ENCODE measurements at regions not wholly inside any gene's neighbourhood (a gene's known extent, or its start where the extent isn't known, plus 50 kb on each side); places are given as distances from the start of the nearest gene placed in this dataset.

- DNase-seq: peak; percentile 13
These were observed 82.1 kb upstream of the SSTR1 start for GRCh38 chr14:38125481-38126037.

GRCh38 chr14:38127356-38127755 is 80.3 kb upstream of the SSTR1 start:
- no peak for DNase-seq

- DNase-seq: no peak
These were observed 79.9 kb upstream of the SSTR1 start for GRCh38 chr14:38127784-38128183.

GRCh38 chr14:38128640-38129039 is 79.1 kb upstream of the SSTR1 start:
- DNase-seq: no peak

GRCh38 chr14:38129192-38129591 is 78.5 kb upstream of the SSTR1 start:
- no peak for DNase-seq

GRCh38 chr14:38129705-38130104 is 78.0 kb upstream of the SSTR1 start:
- no peak for DNase-seq

- DNase-seq: no peak
These were observed 73.2 kb upstream of the SSTR1 start for GRCh38 chr14:38134416-38135030.

GRCh38 chr14:38135106-38135867 is 72.4 kb upstream of the SSTR1 start:
- no peak for DNase-seq

GRCh38 chr14:38137005-38137404 is 70.7 kb upstream of the SSTR1 start:
- DNase-seq: no peak

GRCh38 chr14:38138473-38139138 is 69.1 kb upstream of the SSTR1 start:
- no peak for DNase-seq

- DNase-seq: no peak
These were observed 67.8 kb upstream of the SSTR1 start for GRCh38 chr14:38139926-38140325.

- DNase-seq: no peak
These were observed 64.5 kb upstream of the SSTR1 start for GRCh38 chr14:38143170-38143569.

- no peak for DNase-seq
These were observed 63.8 kb upstream of the SSTR1 start for GRCh38 chr14:38143659-38144505.

GRCh38 chr14:38145142-38145541 is 62.6 kb upstream of the SSTR1 start:
- no peak for DNase-seq

GRCh38 chr14:38150075-38150474 is 57.6 kb upstream of the SSTR1 start:
- DNase-seq: no peak

All from NCI-H510A (cell line).